ENCODE measurements at regions not wholly inside any gene's neighbourhood (a gene's known extent, or its start where the extent isn't known, plus 50 kb on each side); places are given as distances from the start of the nearest gene placed in this dataset.
"Not testable (repeated sequence)": the region's sequence is repeated elsewhere in the genome, so short reads cannot be mapped to it uniquely, and the experiment has no call there.

DNA sequence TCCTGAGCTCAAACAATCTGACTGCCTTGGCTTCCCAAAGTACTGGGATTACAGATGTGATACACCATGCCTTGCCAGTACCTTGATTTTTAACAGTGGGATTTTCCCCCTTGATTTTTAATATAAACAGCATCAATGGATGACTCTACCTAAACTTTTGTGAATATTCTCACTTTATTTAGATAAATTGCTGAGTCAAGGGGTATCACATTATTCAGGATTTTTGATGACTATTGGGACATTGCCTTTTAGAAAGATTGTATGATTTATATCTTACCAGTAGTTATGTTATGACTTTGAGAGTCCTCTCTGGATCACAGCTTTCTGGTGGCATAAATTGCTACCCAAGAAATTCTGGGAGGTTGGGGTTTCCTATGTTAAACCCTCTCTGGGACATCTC, 112.5 kb upstream of the SPAG17 start:
- no peak for DNase-seq (ENCODE audit: low spot score)

DNA sequence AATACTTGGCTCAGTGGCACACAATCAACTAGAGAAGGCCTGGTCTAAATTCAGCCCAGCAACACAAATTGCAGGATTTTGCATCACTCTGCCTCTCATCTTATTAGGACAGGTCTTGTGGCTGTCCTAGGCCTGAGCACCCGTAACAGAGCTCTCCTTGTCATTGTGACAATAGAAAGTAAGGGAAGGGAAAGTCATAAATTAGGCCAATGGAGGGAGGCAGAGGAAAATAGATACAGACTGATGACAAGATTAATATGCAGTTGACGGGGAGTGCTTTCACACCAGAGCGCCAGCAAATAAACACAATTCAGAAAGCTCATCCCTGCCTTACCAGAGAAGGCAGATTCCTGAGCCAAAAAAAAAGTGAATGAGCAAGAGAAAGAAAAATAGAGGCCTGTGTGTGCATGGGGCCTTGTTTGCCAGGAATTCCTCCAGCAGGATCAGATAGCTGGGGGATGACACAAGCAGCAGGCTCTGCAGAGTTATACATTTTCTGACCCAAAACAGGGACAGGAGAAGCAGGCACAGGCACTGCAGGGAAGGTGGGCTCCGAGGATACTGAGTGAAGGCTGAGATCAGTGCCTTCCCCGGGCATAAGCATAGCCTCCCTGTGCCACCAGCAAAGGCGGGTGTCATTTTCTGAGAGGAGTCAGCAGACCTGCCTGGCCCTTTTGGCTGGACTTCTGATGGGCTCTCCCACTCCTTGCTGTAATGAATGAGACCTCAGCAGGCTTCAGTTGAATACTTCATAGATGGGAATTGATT, 110.0 kb upstream of the SPAG17 start:
- DNase-seq (ENCODE audit: low spot score), result no peak

DNA sequence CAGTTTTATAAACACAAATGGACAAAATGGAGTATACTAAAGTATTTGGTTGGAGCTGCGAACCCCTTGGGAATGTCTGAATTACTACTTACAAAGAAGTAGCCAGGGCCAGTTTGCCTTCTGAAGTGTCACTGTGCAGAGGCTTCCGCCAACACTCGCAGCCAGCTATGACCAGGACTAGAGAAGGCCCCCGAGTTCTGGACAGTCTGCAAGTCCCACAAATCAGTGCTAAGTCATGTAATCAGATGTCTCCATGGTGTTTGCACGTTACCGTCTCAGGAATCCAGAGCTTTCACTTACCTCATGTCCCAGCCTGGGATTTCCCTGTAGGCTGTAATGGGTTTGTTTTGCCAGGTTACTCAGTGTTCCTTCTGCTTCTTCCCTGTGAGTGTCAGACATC, 106.6 kb upstream of the SPAG17 start:
- no peak for DNase-seq (ENCODE audit: low spot score)

DNA sequence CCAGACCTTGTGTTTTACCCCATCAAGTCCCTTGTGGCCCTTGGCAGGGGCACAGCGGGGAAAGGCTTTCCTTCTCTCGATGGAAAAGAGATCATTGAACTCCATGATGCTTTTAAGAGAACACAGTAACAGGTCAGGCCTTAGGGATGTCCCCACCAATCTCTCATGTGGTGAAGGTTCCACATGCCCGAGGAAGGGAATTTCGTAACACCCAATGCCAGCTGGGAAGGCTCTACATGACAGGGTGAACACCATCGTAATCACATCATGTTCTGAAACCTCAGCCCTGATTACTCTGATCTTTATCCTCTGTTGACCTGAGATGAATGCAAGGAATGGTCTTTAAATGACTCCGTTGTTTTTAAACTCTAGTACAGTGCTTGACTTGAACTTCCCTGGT, 105.5 kb upstream of the SPAG17 start:
- DNase-seq (ENCODE audit: low spot score), result no peak

DNA sequence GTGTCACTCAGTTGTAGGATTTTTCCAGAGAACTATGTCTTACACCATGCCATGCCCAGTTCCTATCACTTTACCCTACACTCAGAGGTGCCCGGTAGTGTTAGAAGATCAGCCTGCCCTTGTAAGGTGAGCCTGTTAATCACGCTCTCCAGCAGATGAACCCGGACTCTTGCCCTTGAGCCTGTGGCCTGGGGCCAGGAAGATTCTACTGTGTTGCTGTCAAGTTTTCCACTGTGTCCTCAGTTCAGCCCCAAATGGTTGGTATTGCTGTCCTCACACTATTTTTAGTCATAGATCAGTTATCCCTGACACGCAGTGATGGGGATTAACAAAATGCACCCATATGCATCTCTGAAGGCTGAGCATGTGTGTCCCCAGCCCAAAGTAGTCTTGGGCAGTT, 105.0 kb upstream of the SPAG17 start:
- DNase-seq (ENCODE audit: low spot score), result no peak

DNA sequence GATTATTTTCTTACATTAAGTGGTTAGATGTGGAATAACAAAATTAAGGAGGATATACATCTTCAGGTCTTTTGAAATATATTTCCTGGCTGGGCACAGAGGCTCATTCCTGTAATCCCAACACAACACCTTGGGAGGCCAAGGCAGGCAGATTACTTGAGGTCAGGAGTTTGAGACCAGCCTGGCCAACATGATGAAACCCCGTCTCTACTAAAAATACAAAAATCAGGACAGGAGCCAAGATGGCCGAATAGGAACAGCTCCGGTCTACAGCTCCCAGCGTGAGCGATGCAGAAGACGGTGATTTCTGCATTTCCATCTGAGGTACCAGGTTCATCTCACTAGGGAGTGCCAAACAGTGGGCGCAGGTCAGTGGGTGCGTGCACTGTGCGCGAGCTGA, 95.6 kb upstream of the SPAG17 start:
- not testable (repeated sequence) for DNase-seq (ENCODE audit: low spot score)

DNA sequence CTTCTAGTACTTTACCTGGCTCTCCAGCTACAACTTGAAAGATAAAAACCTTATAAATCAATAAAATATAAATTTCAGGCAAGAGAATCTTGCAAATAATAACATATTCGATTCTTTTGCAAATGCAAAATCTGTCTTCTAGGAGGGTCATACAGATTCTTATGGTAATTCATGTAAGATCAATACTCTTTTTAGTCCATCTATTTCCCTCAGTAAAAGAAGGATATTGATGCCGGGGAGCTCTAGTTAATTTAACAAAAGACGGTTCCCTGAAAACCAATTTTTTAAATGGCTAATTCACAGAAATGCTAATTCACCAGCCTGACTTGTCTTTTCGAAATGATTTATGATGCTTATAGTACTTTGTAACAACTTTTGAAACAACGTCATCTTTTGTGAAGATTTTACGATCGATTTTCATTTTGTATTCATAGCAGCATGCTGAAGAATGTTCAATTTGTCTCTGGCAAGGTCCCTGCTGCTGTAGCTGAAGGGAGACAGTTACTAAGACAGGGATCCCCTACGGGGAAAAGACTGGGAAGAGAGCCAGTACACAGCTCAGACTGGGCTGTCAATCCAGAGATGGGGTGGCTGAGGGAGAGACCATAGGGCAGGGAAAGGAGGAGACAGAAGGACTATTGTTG, 90.6 kb upstream of the SPAG17 start:
- no peak for DNase-seq (ENCODE audit: low spot score)

DNA sequence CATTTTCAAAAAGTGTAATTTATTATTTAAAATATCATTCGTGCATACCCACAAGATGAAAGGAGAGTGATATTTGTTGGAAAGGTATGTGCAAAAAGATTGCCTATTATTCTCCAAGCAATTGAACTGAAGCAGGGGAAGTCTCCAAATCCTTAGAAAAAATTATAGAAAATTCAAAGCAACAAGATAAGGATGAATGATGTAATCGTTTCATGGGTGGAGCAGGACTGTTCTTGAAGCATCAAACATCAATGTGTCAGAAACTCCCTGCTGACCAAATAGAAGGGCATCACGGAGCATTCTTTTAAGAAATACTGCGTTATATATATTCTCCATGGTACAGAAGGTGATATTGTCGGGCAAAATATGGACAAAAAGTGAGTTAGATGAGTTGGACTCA, 87.9 kb upstream of the SPAG17 start:
- no peak for DNase-seq (ENCODE audit: low spot score)

DNA sequence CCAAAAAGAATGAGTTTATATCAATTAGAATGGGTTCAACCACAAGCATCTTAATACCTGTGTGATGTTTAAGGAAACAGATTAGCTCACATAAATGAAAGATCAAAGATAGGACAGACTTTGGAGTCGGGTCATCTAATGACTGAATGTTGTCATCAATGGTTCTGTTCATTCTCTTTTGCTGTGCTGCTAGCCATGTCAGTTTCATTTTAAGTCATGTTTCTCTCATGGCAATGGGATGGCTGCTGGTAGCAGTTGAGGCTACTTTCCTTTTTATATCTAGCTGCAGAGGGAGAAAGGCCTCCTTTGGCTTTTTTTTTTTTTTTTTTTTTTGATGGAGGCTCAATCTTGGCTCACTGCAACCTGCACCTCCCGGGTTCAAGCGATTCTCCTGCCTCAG, 86.9 kb upstream of the SPAG17 start:
- DNase-seq (ENCODE audit: low spot score), result no peak

DNA sequence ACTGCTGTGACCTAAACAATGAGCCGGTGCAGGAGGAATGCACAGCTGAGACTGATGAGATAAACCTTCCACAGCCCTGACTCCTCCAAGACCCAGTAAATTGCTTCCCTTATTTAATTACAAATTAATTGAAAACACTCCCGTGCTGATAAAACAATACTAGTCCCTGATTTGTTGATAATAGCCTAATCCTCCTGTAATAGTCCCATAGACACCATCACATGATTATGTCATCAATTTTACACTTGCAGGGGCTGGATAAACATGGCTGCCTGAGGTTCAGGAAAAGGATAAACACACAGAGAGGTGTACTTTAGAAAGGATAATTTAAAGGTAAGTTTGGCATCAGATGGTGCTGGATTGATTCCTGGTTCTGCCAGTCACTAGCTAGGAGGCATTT, 84.6 kb upstream of the SPAG17 start:
- DNase-seq (ENCODE audit: low spot score), result no peak

DNA sequence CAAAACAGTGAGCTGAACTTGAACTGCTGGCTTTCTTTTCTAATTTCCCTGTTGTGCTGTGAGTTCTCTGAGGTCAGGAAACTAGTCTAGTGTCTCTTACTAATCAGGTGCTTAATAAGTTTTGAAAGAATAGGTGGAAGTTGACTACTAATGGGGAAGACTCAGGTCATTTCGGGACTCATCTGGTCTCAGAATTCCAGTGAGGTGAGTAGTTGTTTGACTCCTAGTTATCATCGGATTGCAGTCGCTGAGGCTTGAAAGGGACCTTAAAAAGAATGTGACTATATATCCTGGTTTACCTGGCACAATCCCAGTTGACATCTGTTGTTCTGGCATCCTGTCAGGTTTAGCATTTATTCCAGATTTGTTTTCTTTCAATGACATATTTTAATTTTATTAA, 81.4 kb upstream of the SPAG17 start:
- DNase-seq (ENCODE audit: low spot score), result no peak

DNA sequence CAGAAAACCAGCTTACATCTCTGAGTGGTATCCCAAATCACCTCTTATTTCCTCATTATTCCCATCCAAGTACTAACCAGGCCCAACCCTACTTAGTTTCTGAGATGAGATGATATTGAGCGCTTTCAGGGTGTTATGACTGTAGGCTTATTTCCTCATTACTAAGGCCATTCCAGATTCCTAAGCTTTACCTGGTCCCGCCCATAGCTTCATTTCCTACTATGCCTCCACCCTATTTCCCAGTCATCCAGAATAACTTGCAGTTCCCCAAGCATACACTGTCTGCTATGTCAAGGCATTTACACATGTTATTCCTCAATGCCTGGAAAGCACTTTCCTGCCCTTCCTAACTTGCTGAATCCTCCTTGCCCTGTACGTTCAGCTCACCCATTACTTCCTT, 79.3 kb upstream of the SPAG17 start:
- DNase-seq (ENCODE audit: low spot score), result no peak

DNA sequence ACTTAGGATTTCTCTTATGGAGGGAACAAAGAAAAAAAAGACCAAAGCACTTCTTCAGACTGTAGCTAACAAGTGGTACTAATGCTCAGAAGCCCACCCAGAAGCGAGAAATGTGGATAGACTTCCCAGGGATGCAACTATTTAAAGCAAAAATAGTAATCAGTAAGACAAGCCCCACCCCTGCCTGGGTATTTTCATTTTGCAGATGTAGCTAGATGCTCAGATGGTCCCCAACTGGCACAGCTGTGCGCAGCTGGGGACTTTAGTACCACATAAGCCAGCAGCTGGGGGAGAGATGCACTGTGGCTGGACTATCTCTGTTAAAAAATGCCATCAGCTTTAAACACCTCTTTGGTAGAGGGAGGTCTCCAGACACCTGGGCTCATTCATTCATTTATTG, 77.8 kb upstream of the SPAG17 start:
- no peak for DNase-seq (ENCODE audit: low spot score)

DNA sequence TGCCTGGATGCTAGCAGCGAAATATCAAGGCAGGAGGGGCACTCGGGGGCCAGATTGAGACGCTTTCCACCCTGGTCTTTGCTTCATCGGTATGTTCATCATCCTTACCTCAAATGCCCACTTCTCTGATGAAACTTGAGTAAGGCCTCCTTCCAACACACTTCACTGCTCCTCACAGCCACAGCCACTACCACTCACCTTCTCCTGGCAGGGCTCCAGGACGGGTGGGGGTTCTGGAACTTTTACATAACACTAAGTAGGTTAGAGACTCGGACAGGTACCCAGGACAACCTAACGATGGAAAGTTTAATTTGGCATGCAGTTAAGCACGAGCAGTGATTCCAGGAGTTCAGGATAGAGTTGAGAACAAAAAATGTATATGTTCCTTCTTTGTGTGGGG, 73.9 kb upstream of the SPAG17 start:
- no peak for DNase-seq (ENCODE audit: low spot score)

DNA sequence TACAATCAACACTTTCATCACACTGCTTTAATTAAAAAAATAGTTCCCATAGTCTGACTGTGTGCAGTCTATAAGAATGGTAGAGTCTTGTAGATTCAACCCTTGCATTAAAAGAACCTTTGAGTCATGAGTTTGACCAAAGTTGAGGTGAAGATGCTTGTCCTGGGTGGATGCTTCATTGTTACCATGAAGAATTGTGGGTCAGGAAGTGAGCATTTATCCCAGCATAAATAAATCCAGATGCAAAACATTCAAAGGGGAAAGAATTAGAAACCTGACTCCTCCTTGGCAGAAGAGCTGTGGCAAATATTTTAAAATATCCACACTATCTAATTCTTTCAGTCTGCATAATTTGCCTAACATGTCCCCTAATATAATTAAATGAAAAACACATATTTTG, 72.9 kb upstream of the SPAG17 start:
- DNase-seq (ENCODE audit: low spot score), result no peak

DNA sequence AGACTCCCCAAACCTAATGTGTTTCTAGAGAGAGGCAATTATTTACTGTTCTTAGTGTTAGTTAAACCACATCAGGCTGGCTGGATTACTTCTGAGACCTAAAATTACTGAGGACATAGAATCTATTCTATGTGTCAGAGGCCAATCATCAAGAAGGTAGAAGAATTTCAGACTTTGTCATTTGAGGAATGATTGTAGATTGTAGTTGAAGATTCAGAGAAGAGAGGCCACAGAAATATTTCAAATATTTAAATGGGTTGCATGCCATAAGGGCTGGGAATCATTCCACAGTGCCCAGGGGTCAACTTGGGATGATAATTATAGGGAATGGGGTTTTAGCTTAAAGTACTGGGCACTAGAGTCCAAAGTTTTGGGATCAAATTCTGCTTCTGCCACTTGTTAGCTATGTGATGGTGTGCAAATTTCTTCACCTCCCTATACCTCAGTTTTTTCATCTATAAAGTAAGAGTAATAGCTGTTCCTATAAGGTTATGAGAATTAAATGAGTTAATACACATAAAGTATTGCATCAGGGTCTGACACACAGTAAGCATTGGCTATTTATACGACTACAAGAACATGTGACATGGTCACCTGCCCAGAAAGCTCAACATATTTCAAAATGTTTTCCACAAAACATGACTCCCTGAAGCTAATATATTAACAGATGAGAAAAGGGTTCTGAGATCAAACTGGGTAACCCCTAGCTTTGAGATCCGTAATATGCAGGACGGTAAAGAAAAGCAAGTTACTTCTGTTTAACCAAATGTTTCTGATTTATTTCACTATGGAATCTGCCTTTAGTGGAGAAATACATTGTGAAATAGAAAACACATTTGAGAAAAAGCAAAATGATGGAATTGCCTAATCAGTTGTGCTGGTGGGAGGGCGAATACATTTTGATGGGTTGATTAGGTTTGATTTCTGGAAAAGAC, 69.7 kb upstream of the SPAG17 start:
- DNase-seq (ENCODE audit: low spot score), result no peak

DNA sequence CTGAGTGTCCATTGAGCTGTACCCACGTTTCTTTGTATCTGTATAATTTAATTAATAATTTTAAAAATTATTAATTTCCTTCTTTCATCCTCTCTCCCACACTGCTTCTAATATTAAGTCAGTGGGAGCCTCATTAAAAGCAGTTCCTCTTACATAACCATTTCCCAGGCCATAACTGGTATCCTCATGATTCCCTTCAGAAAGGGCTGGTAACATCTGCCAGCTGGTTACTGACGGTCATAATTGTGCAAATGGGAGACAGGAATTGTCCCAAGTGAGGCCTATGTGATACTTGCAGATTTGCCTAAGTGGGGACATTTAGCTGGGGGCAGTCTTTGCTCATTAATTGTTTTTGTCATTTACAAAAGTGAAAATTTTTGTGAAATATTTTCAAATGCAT, 69.0 kb upstream of the SPAG17 start:
- no peak for DNase-seq (ENCODE audit: low spot score)

DNA sequence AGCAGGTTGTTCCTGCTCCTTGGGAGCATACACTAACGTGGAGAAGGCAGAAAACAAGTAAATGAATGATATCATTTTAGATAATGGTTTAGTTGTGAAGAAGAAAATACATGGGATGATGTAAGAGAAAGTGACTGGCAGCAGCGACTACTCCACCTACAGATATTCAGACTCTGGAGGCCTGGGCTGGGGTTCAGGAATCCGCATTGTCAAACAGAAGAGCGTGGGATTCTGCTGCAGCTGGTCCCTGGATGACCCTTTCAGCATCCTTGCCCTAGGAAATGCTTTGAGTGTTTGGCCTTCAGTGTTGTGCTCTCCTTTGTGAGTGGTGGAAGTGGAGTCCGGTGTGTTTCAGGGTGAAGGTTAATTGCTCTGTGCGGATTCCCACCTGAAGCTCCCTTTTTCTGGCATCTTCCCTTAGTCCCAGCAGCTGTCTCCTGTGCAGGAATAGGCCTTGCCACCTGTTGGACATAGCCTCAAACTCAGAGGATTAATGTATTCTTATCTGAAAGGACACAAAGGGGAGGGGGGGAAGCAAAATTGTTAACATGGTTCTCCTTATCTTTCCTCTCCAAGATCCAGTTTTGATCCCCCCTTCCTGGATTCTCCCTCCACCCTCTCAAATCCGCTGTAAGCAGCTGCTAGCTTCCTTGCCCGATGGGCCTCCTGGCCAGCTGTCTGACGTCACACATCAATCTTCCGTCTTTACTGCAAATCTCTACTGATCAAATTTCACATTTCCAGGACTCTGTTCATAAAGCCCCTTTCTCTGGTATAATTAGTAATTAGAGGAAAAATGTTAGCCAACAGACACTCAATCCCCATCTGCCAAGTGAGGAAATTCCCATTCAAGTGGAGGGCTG, 68.3 kb upstream of the SPAG17 start:
- no peak for DNase-seq (ENCODE audit: low spot score)

DNA sequence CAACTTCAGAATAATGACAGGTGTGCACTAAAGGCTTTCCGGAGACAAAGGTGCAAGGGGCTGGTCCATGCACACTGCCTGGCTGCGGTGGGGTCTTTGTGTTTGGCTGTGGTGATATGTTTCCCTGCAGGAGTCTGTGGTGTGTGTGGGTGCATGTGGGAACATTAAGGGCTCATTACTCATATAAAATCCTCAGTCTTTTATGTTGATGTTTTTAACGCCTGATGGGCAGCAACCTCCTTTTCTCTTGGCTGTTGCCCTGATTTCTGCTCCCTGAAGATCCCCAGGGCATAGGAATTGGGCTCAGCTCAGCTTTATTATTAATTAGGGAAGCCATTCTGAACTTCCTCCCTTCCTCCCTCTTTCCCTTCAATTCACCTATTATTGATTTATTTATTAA, 67.6 kb upstream of the SPAG17 start:
- DNase-seq (ENCODE audit: low spot score), result no peak

DNA sequence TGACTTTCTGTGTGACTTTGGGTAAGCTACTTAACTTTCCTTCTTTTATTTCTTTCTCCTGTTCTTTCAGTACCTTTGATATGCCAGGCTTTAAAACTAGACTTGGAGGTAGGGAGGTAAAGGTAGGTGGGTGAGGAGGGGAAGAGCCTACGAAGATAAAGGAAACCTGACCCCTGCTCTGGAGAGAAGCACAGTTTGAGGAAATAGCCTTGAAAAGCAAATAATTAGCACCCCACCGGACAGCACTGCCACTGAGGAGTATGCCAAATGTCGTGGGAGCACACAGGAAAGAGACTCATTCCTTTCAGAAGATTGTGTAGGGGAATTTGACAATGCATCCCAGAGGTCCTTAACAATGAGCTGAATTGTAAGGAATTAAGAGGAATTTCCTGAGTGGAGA, 65.2 kb upstream of the SPAG17 start:
- no peak for DNase-seq (ENCODE audit: low spot score)

DNA sequence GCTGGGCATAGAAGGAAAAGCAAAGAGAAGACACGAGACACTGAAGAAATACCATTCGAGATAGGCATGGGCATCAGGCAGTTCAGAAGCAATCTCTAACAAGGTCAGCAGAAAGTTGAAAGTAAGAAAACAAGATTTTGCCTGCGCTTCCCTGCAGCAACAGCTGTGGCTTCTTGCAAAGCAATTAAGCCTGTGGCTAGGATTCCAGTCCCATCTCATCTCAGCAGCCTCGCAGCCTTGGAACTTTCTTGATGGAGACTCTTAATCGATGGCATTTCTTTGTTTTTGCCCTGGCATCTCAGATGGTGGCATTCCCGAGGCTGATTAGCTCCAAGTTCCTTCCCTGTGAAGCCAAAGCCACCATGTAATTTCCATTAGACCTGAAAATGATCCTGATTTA, 64.6 kb upstream of the SPAG17 start:
- DNase-seq (ENCODE audit: low spot score), result no peak

DNA sequence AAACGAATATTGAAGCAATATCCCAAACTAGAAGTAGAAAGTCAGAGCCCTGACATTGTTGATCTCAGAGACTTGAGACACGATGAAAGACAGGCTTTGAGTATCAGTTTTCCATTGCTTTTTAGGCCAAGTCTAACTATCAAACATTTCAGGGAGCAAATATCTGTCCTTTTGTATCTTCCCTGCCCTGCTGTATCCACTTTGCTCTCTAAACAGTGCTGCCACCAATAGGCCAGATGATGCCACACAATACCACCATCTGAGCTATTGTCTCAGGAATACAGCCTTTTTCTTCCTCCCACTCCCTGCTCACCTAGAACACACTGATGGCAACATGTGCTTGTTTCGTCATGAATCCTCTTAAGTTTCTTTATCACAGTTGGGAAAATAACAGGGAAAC, 62.6 kb upstream of the SPAG17 start:
- peak; percentile 21 for DNase-seq (ENCODE audit: low spot score)

Measured in NAMALWA (cell line).